ENCODE measurements at regions not wholly inside any gene's neighbourhood (a gene's known extent, or its start where the extent isn't known, plus 50 kb on each side); places are given as distances from the start of the nearest gene placed in this dataset.

- WGBS, 3 donors, result 97 to 99% (median 99%) methylated on average over 5 of the region's 5 CpGs
- Histone ChIP-seq H3K4me3 (no peak overlapping the region), H3K4me1 (ENCODE audit: insufficient read depth) (no peaks in the 10 kb centered on the region), H3K27me3 (no peaks in the 10 kb centered on the region), H3K36me3 (no peaks in the 10 kb centered on the region), H3K27ac (no peak overlapping the region), H3K9me3 (no peaks in the 10 kb centered on the region)
- TF ChIP-seq CTCF (IDR thresholded peaks at IDR 0.05), result no peak
- TF ChIP-seq POLR2A (IDR thresholded peaks at IDR 0.05), result no peak
- no peak for TF ChIP-seq EP300 (IDR thresholded peaks at IDR 0.05)
- intact Hi-C loops (cut with DNase I), result no loop called here
- DNase-seq, result no peak
Measured at GRCh38 chr2:215567504-215567903, 131.6 kb upstream of the FN1 start.

GRCh38 chr2:215565897-215566296, 130.0 kb upstream of the FN1 start:
- 78 to 85% (median 84%) methylated on average over 2 of the region's 2 CpGs for WGBS, 3 donors

GRCh38 chr2:215557701-215558100, 121.8 kb upstream of the FN1 start:
- H3K4me3 ChIP-seq, result no peak overlapping the region
- 75 to 77% (median 76%) methylated on average over 2 of the region's 2 CpGs for WGBS, 3 donors
- H3K27me3 ChIP-seq, result no peaks in the 10 kb centered on the region
- no peak overlapping the region for H3K27ac ChIP-seq
- no peaks in the 10 kb centered on the region for H3K4me1 ChIP-seq (ENCODE audit: insufficient read depth)
- intact Hi-C loops (cut with DNase I), result no loop called here
- no peaks in the 10 kb centered on the region for H3K36me3 ChIP-seq
- H3K9me3 ChIP-seq, result no peaks in the 10 kb centered on the region
- DNase-seq, result no peak
- TF ChIP-seq EP300 (IDR thresholded peaks at IDR 0.05), result no peak
- TF ChIP-seq CTCF (IDR thresholded peaks at IDR 0.05), result no peak
- TF ChIP-seq POLR2A (IDR thresholded peaks at IDR 0.05), result no peak

More at GRCh38 chr2:215565897-215566296, 130.0 kb upstream of the FN1 start:
- H3K4me1 ChIP-seq (ENCODE audit: insufficient read depth), result no peaks in the 10 kb centered on the region
- DNase-seq, result no peak
- H3K36me3 ChIP-seq, result no peaks in the 10 kb centered on the region
- TF ChIP-seq POLR2A (IDR thresholded peaks at IDR 0.05) (no peak), EP300 (IDR thresholded peaks at IDR 0.05) (no peak), CTCF (IDR thresholded peaks at IDR 0.05) (no peak)
- intact Hi-C loops (cut with DNase I), result no loop called here
- H3K27me3 ChIP-seq, result no peaks in the 10 kb centered on the region
- H3K27ac ChIP-seq, result no peak overlapping the region
- no peaks in the 10 kb centered on the region for H3K9me3 ChIP-seq
- no peak overlapping the region for H3K4me3 ChIP-seq

- Histone ChIP-seq H3K9me3 (no peaks in the 10 kb centered on the region), H3K27ac (no peak overlapping the region), H3K4me3 (no peak overlapping the region), H3K4me1 (ENCODE audit: insufficient read depth) (no peaks in the 10 kb centered on the region), H3K27me3 (no peaks in the 10 kb centered on the region), H3K36me3 (no peaks in the 10 kb centered on the region)
- 94 to 96% (median 95%) methylated on average over 3 of the region's 3 CpGs for WGBS, 3 donors
- intact Hi-C loops (cut with DNase I), result no loop called here
- no peak for DNase-seq
- TF ChIP-seq POLR2A (IDR thresholded peaks at IDR 0.05), result no peak
- TF ChIP-seq CTCF (IDR thresholded peaks at IDR 0.05), result no peak
Measured at GRCh38 chr2:215556979-215557378, 121.1 kb upstream of the FN1 start.

Data from ovary (tissue), 7 donors.